ENCODE measurements at regions not wholly inside any gene's neighbourhood (a gene's known extent, or its start where the extent isn't known, plus 50 kb on each side); places are given as distances from the start of the nearest gene placed in this dataset.

DNA sequence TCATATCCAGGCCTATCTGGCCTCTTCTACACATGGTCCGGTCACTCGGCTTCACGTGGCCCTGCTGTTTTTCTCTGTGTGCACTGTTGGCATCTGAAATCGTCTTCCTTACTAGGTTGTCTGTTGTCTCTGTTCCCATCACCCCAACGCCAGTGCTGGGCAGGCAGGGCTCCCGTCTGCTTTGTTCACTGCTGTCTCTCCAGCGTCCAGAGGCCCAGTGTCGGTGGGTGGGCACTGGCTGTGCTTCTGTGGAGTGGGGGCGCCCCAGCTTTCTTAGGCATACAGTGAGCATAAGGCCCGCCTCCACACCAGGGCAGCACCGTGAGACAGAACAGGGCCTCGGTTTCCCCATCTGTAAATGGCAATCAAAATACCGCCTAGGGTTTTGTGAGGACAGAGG, 153.1 kb downstream of the BCL11B start:
- intact Hi-C loops (cut with micrococcal nuclease): no loop called here
